ENCODE measurements at regions not wholly inside any gene's neighbourhood (a gene's known extent, or its start where the extent isn't known, plus 50 kb on each side); places are given as distances from the start of the nearest gene placed in this dataset.

DNA sequence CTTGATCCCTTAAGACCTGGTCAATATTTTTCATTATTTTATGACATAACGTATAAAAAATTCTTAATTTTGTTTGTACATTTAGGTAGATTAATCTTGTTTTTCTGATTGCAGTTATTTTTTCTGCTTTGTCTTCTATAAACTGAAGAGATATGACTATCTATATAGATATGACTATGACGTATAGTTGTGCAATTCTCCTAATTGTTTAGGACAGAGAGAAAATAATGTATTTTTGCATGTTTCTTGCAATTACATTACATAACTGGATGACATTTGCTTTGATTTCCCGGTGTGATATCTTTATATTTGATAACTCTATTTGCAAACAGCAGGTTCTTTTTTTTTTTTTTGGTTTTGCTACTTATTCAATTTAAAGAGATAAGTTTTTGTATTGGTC lies 310.2 kb upstream of the REG3G start:
- TF ChIP-seq, protein P1, sequence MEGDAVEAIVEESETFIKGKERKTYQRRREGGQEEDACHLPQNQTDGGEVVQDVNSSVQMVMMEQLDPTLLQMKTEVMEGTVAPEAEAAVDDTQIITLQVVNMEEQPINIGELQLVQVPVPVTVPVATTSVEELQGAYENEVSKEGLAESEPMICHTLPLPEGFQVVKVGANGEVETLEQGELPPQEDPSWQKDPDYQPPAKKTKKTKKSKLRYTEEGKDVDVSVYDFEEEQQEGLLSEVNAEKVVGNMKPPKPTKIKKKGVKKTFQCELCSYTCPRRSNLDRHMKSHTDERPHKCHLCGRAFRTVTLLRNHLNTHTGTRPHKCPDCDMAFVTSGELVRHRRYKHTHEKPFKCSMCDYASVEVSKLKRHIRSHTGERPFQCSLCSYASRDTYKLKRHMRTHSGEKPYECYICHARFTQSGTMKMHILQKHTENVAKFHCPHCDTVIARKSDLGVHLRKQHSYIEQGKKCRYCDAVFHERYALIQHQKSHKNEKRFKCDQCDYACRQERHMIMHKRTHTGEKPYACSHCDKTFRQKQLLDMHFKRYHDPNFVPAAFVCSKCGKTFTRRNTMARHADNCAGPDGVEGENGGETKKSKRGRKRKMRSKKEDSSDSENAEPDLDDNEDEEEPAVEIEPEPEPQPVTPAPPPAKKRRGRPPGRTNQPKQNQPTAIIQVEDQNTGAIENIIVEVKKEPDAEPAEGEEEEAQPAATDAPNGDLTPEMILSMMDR (IDR thresholded peaks at IDR 0.05; ENCODE audit: low read depth, low read length, missing input control) = no peak
- TF ChIP-seq, protein P2, sequence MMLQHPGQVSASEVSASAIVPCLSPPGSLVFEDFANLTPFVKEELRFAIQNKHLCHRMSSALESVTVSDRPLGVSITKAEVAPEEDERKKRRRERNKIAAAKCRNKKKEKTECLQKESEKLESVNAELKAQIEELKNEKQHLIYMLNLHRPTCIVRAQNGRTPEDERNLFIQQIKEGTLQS (IDR thresholded peaks at IDR 0.05) = no peak
- no peak for TF ChIP-seq RAD21 (IDR thresholded peaks at IDR 0.05)
- no peak for TF ChIP-seq YY1 (IDR thresholded peaks at IDR 0.05)
- no peak for TF ChIP-seq TAF1 (conservative IDR thresholded peaks at IDR 0.05)
- TF ChIP-seq JUND (IDR thresholded peaks at IDR 0.05) = no peak
- TF ChIP-seq, protein P3, sequence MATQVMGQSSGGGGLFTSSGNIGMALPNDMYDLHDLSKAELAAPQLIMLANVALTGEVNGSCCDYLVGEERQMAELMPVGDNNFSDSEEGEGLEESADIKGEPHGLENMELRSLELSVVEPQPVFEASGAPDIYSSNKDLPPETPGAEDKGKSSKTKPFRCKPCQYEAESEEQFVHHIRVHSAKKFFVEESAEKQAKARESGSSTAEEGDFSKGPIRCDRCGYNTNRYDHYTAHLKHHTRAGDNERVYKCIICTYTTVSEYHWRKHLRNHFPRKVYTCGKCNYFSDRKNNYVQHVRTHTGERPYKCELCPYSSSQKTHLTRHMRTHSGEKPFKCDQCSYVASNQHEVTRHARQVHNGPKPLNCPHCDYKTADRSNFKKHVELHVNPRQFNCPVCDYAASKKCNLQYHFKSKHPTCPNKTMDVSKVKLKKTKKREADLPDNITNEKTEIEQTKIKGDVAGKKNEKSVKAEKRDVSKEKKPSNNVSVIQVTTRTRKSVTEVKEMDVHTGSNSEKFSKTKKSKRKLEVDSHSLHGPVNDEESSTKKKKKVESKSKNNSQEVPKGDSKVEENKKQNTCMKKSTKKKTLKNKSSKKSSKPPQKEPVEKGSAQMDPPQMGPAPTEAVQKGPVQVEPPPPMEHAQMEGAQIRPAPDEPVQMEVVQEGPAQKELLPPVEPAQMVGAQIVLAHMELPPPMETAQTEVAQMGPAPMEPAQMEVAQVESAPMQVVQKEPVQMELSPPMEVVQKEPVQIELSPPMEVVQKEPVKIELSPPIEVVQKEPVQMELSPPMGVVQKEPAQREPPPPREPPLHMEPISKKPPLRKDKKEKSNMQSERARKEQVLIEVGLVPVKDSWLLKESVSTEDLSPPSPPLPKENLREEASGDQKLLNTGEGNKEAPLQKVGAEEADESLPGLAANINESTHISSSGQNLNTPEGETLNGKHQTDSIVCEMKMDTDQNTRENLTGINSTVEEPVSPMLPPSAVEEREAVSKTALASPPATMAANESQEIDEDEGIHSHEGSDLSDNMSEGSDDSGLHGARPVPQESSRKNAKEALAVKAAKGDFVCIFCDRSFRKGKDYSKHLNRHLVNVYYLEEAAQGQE (IDR thresholded peaks at IDR 0.05) = no peak
- TF ChIP-seq GABPA (IDR thresholded peaks at IDR 0.05 in 1 of 2, conservative IDR thresholded peaks at IDR 0.05 in 1 of 2) = no peak
- no peak for TF ChIP-seq SP1 (IDR thresholded peaks at IDR 0.05)
- TF ChIP-seq, protein P4, sequence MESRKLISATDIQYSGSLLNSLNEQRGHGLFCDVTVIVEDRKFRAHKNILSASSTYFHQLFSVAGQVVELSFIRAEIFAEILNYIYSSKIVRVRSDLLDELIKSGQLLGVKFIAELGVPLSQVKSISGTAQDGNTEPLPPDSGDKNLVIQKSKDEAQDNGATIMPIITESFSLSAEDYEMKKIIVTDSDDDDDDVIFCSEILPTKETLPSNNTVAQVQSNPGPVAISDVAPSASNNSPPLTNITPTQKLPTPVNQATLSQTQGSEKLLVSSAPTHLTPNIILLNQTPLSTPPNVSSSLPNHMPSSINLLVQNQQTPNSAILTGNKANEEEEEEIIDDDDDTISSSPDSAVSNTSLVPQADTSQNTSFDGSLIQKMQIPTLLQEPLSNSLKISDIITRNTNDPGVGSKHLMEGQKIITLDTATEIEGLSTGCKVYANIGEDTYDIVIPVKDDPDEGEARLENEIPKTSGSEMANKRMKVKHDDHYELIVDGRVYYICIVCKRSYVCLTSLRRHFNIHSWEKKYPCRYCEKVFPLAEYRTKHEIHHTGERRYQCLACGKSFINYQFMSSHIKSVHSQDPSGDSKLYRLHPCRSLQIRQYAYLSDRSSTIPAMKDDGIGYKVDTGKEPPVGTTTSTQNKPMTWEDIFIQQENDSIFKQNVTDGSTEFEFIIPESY (IDR thresholded peaks at IDR 0.05) = no peak
- no peak for TF ChIP-seq FOXA1 (IDR thresholded peaks at IDR 0.05)
- TF ChIP-seq, protein P5, sequence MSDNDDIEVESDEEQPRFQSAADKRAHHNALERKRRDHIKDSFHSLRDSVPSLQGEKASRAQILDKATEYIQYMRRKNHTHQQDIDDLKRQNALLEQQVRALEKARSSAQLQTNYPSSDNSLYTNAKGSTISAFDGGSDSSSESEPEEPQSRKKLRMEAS (IDR thresholded peaks at IDR 0.05) = no peak
- no peak for TF ChIP-seq EGR1 (IDR thresholded peaks at IDR 0.05; ENCODE audit: low read depth in 2 of 2)
